Neural progenitor cell (in vitro differentiated cells): ENCODE measurements at regions not wholly inside any gene's neighbourhood (a gene's known extent, or its start where the extent isn't known, plus 50 kb on each side); places are given as distances from the start of the nearest gene placed in this dataset.

ENCODE experiments used
- CTCF ChIP-seq: fragments of 200-600 bp; sonication (generic); IDR thresholded peaks from 2 replicates; pipeline ENCODE4 v1.5.1; 2017; ENCODE audit warnings: antibody characterized with exemption, mild to moderate bottlenecking
- EZH2 ChIP-seq: fragments of 200-600 bp; sonication (generic); IDR thresholded peaks from 2 replicates; pipeline ENCODE4 v1.6.1; 2017; ENCODE audit warnings: antibody characterized with exemption, mild to moderate bottlenecking, moderate library complexity
- EZH2phosphoT487 ChIP-seq: fragments of 200-600 bp; sonication (generic); IDR thresholded peaks from 2 replicates; pipeline ENCODE4 v1.6.1; 2017; ENCODE audit warnings: antibody characterized with exemption

- TF ChIP-seq CTCF: no peak
- no peak for TF ChIP-seq EZH2phosphoT487
- no peak for TF ChIP-seq EZH2
Observed at GRCh38 chr11:19536131-19536530, 176.5 kb upstream of the NAV2 start.
